A549 (cell line): ENCODE measurements at regions not wholly inside any gene's neighbourhood (a gene's known extent, or its start where the extent isn't known, plus 50 kb on each side); places are given as distances from the start of the nearest gene placed in this dataset.

Source experiments
- ATAC-seq, 2 experiments: fragments of 200-7000 bp in 1 of 2; fragments of >200 bp in 1 of 2; cut with Nextera tagmentation in 1 of 2; cut with Tn5 transposase in 1 of 2; 3 replicates each; pipeline versions ENCODE4 v1.8.0 to v1.9.1; 2018 to 2020; ENCODE audit warnings: mild to moderate bottlenecking in 1 of 2, moderate library complexity in 1 of 2
- CTCF ChIA-PET: fragments of 300-600 bp; sonication (Branson Sonifier 250); formaldehyde crosslinking; extraction: SDS; loops from one replicate; lab custom pipeline; 2021; ENCODE audit warnings: antibody characterized with exemption, inconsistent platforms; lab: Yijun Ruan, JAX
- POLR2A ChIA-PET: fragments of 350-600 bp; formaldehyde crosslinking; extraction: SDS; loops from one replicate; lab custom pipeline; 2021; ENCODE audit warnings: antibody characterized with exemption, inconsistent platforms; lab: Yijun Ruan, JAX
- DNase-seq, 2 experiments: peaks; one replicate each; pipeline versions ENCODE4 v3.0.0 to v3.0.0-alpha.2; 2011 to 2016; ENCODE audit warnings: low read depth in 1 of 2, low spot score in 1 of 2
- FAIRE-seq: peaks from 2 replicates; lab custom pipeline; 2011; peaks lifted over from hg19 to GRCh38; lab: Jason Lieb, UNC
- H3K27ac ChIP-seq, 2 experiments: fragments of >200 bp; sonication (Bioruptor Twin); formaldehyde crosslinking; 3 replicates each; pipeline ENCODE4 v1.5.1; 2016 to 2017
- H3K4me1 ChIP-seq: fragments of >200 bp; sonication (Bioruptor Twin); formaldehyde crosslinking; 3 replicates; pipeline ENCODE4 v1.6.1; 2016
- H3K4me2 ChIP-seq: fragments of >200 bp; sonication (Bioruptor Twin); formaldehyde crosslinking; 3 replicates; pipeline ENCODE4 v1.6.1; 2016
- H3K4me3 ChIP-seq: fragments of >200 bp; sonication (Bioruptor Twin); formaldehyde crosslinking; 3 replicates; pipeline ENCODE4 v1.5.1; 2016
- H3K9me3 ChIP-seq: fragments of >200 bp; sonication (Bioruptor Twin); formaldehyde crosslinking; 3 replicates; pipeline ENCODE4 v1.6.1; 2016
- ATOH8 ChIP-seq: fragments of 250-450 bp; sonication (Bioruptor Pico); IDR thresholded peaks from 2 replicates; pipeline ENCODE4 v1.5.0; 2020; ENCODE audit warnings: low read depth, mild to moderate bottlenecking, moderate library complexity
- BHLHE40 ChIP-seq: IDR thresholded peaks from 2 replicates; pipeline ENCODE4 v1.6.1; 2012; ENCODE audit warnings: low read depth, low read length, inconsistent platforms
- EHMT2 ChIP-seq: fragments of 200-600 bp; sonication (generic); IDR thresholded peaks from 2 replicates; pipeline ENCODE4 v1.6.1; 2016; ENCODE audit warnings: antibody characterized with exemption, low read depth, mild to moderate bottlenecking, moderate library complexity
- ELK1 ChIP-seq: fragments of 150-350 bp; IDR thresholded peaks from 2 replicates; pipeline ENCODE4 v1.6.1; 2014; ENCODE audit warnings: low read depth, mild to moderate bottlenecking, low read length
- FOSL2 ChIP-seq, 2 experiments: fragments of 450-650 bp in 1 of 2; fragments of >200 bp in 1 of 2; sonication (Bioruptor Twin) in 1 of 2; formaldehyde crosslinking; IDR thresholded peaks; 2 replicates each; pipeline versions ENCODE4 v1.5.0 to v1.6.1; 2016 to 2020; ENCODE audit warnings: mild to moderate bottlenecking in 1 of 2, moderate library complexity in 1 of 2
- GATA3 ChIP-seq: IDR thresholded peaks from 2 replicates; pipeline ENCODE4 v1.6.1; 2012; ENCODE audit warnings: borderline replicate concordance
- HDAC2 ChIP-seq: fragments of 200-600 bp; sonication (generic); IDR thresholded peaks from 2 replicates; pipeline ENCODE4 v1.6.1; 2016
- HES2 ChIP-seq: fragments of >200 bp; sonication (Bioruptor Twin); formaldehyde crosslinking; IDR thresholded peaks from 2 replicates; pipeline ENCODE4 v1.6.1; 2016
- HOXA7 ChIP-seq: fragments of 250-450 bp; sonication (Bioruptor Pico); IDR thresholded peaks from 2 replicates; pipeline ENCODE4 v1.5.0; 2020; ENCODE audit warnings: mild to moderate bottlenecking, moderate library complexity
- HOXB5 ChIP-seq: fragments of 250-450 bp; sonication (Bioruptor Pico); IDR thresholded peaks from 2 replicates; pipeline ENCODE4 v1.5.0; 2020; ENCODE audit warnings: mild to moderate bottlenecking, moderate library complexity
- JUNB ChIP-seq: fragments of >200 bp; sonication (Bioruptor Twin); formaldehyde crosslinking; IDR thresholded peaks from 2 replicates; pipeline ENCODE4 v1.6.1; 2016
- MAX ChIP-seq: IDR thresholded peaks from 2 replicates; pipeline ENCODE4 v1.6.1; 2012
- MAZ ChIP-seq: fragments of 150-350 bp; IDR thresholded peaks from 2 replicates; pipeline ENCODE4 v1.6.1; 2014; ENCODE audit warnings: antibody characterized with exemption, low read depth, low read length, borderline replicate concordance
- NPAS2 ChIP-seq: fragments of 250-450 bp; sonication (Bioruptor Pico); IDR thresholded peaks from 2 replicates; pipeline ENCODE4 v1.8.0; 2022; ENCODE audit warnings: mild to moderate bottlenecking, moderate library complexity, borderline replicate concordance
- NR3C1 ChIP-seq: fragments of >200 bp; sonication (Bioruptor Twin); formaldehyde crosslinking; IDR thresholded peaks from 3 replicates; pipeline ENCODE4 v1.6.1; 2017
- RARB ChIP-seq: fragments of 250-450 bp; sonication (Bioruptor Pico); IDR thresholded peaks from 2 replicates; pipeline ENCODE4 v1.8.0; 2021; ENCODE audit warnings: mild to moderate bottlenecking, moderate library complexity
- RNF2 ChIP-seq: fragments of 200-600 bp; sonication (generic); IDR thresholded peaks from 2 replicates; pipeline ENCODE4 v1.6.1; 2016; ENCODE audit warnings: low read depth, mild to moderate bottlenecking, antibody characterized with exemption, moderate library complexity, borderline replicate concordance
- SMC3 ChIP-seq: fragments of >200 bp; sonication (Bioruptor Twin); formaldehyde crosslinking; IDR thresholded peaks from 3 replicates; pipeline ENCODE4 v1.6.1; 2018; ENCODE audit warnings: inconsistent platforms
- SREBF2 ChIP-seq: fragments of 450-650 bp; IDR thresholded peaks from 2 replicates; pipeline ENCODE4 v1.6.1; 2014; ENCODE audit warnings: mild to moderate bottlenecking, moderate library complexity
- TFCP2L1 ChIP-seq: fragments of 250-450 bp; sonication (Bioruptor Pico); IDR thresholded peaks from 2 replicates; pipeline ENCODE4 v1.5.0; 2021; ENCODE audit warnings: mild to moderate bottlenecking
- TP53 ChIP-seq: fragments of 250-450 bp; sonication (Bioruptor Pico); IDR thresholded peaks from 2 replicates; pipeline ENCODE4 v1.5.0; 2021; ENCODE audit warnings: mild to moderate bottlenecking, moderate library complexity
- USF2 ChIP-seq: fragments of 450-650 bp; IDR thresholded peaks from 2 replicates; pipeline ENCODE4 v1.6.1; 2014; ENCODE audit warnings: antibody characterized with exemption
- WGBS: methylation state at CpG from one replicate; pipeline ENCODE4 v1.1.6; 2017; ENCODE audit errors: missing lambda C conversion rate; 5-methylcytosine and 5-hydroxymethylcytosine counted together

- no peak overlapping the region for H3K4me2 ChIP-seq
- FAIRE-seq: no peak
- no peak overlapping the region for H3K27ac ChIP-seq
- 0 out of 6 replicates have a peak, but pooled peaks of 1 of the 2 experiments have one; percentile 24 for ATAC-seq
- no peak for DNase-seq
- H3K4me1 ChIP-seq: no peaks in the 10 kb centered on the region
- H3K4me3 ChIP-seq: no peak overlapping the region
- no peaks in the 10 kb centered on the region for H3K9me3 ChIP-seq
- ChIA-PET CTCF (interaction anchor here (1.2 kb wide), 1 partner anchor 29 kb away, joined by 4 read pairs; no protein-coding TSS in a partner anchor), POLR2A (no interaction called here)
- no peak for TF ChIP-seq NR3C1
- TF ChIP-seq TFCP2L1 (CRISPR knock-in tag): no peak
- TF ChIP-seq HOXB5 (CRISPR knock-in tag): no peak
- WGBS: 28% methylated on average over 5 of the region's 5 CpGs
Observed at GRCh38 chr7:91801331-91801983, 79.0 kb downstream of the MTERF1 start.

GRCh38 chr7:91811236-91811635, 69.3 kb downstream of the MTERF1 start:
- POLR2A ChIA-PET: no interaction called here
- Histone ChIP-seq H3K4me2 (no peak overlapping the region), H3K4me3 (no peak overlapping the region), H3K27ac (no peak overlapping the region), H3K4me1 (no peaks in the 10 kb centered on the region), H3K9me3 (no peaks in the 10 kb centered on the region)
- 0% methylated on average over 3 of the region's 3 CpGs for WGBS
- FAIRE-seq: no peak
- ATAC-seq: no peak
- CTCF ChIA-PET: no interaction called here
- TF ChIP-seq RNF2: no peak
- no peak for TF ChIP-seq RARB (CRISPR knock-in tag)
- no peak for TF ChIP-seq ELK1
- TF ChIP-seq GATA3: no peak
- no peak for TF ChIP-seq TP53 (CRISPR knock-in tag)
- no peak for TF ChIP-seq HES2
- TF ChIP-seq MAZ: no peak
- no peak for TF ChIP-seq JUNB
- TF ChIP-seq SMC3: no peak
- no peak for TF ChIP-seq BHLHE40
- TF ChIP-seq NR3C1: no peak
- TF ChIP-seq NPAS2 (CRISPR knock-in tag): no peak
- no peak for DNase-seq

GRCh38 chr7:91811641-91812040, 68.9 kb downstream of the MTERF1 start:
- no peak for FAIRE-seq
- H3K4me2 ChIP-seq: no peak overlapping the region
- ChIA-PET POLR2A (no interaction called here), CTCF (no interaction called here)
- H3K4me1 ChIP-seq: no peaks in the 10 kb centered on the region
- no peak for DNase-seq
- H3K27ac ChIP-seq: no peak overlapping the region
- 24% methylated on average over 2 of the region's 2 CpGs for WGBS
- TF ChIP-seq SREBF2 (no peak), EHMT2 (no peak), RARB (CRISPR knock-in tag) (no peak), TFCP2L1 (CRISPR knock-in tag) (no peak), BHLHE40 (no peak), FOSL2 (IDR thresholded peaks at IDR 0.05) (no peak), FOSL2 (CRISPR knock-in tag; IDR thresholded peaks at IDR 0.05) (no peak), MAZ (no peak), USF2 (no peak), SMC3 (no peak), MAX (no peak), HOXA7 (CRISPR knock-in tag) (no peak), HDAC2 (no peak), HOXB5 (CRISPR knock-in tag) (no peak), ATOH8 (CRISPR knock-in tag) (no peak)
- H3K4me3 ChIP-seq: no peak overlapping the region
- no peaks in the 10 kb centered on the region for H3K9me3 ChIP-seq
- no peak for ATAC-seq
